Dermis microvascular lymphatic vessel endothelial cell (primary cell): ENCODE measurements at regions not wholly inside any gene's neighbourhood (a gene's known extent, or its start where the extent isn't known, plus 50 kb on each side); places are given as distances from the start of the nearest gene placed in this dataset.

Source experiments
- DNase-seq, 2 donors: peaks; one replicate each; pipeline versions ENCODE4 v3.0.0 to v3.0.0-alpha.2; 2010; ENCODE audit warnings: low read depth in 2 of 2

GRCh38 chr13:24107955-24108614 lies 52.4 kb upstream of the SPATA13 start:
- DNase-seq: no peak

DNA sequence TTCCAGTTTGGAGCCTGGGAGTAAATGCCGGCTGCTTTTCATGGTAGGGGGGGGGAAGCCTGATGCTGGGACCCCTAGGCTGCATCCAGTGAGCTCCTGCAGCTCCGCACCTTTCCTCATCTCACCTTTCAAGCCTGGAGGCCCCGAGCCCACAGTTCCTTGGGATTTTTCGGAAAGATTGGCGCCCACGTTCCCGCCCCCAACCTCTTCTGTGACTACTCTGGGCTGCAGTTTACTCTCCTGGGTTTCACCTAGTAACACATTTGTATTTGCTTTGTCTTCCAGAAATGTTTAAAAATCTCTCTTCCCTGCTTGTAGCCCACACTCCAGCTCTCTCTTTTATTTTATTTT lies 51.9 kb upstream of the SPATA13 start:
- DNase-seq: no peak

DNA sequence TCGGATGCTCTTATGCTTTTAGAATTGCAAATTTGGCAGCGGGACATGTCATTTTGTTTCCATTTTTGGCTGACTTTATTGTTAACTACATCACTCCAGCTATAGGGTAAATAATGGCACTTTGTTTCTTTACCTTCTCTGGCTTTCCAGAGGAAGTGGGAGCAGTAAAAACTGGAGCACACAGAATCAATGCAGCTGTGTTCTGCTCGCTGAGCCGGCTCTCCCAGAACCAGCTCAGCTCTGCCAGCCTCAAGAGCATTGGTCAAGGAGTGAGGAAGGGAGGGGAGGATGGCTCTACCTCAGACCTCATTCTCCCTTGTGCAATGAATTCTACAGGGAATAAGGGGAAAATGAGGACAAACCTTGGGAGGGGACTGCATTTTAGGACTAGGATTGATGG lies 50.5 kb upstream of the SPATA13 start:
- no peak for DNase-seq
